SK-N-SH (cell line): ENCODE measurements at regions not wholly inside any gene's neighbourhood (a gene's known extent, or its start where the extent isn't known, plus 50 kb on each side); places are given as distances from the start of the nearest gene placed in this dataset.

Experiments
- CTCF ChIA-PET: fragments of 300-600, 350-600 bp; formaldehyde crosslinking; extraction: SDS; loops from one replicate; lab custom pipeline; 2021; lab: Yijun Ruan, JAX
- POLR2A ChIA-PET: fragments of 350-600 bp; sonication (Branson Sonifier 250); formaldehyde crosslinking; extraction: SDS; loops from one replicate; lab custom pipeline; 2020; ENCODE audit warnings: antibody characterized with exemption, inconsistent platforms; lab: Yijun Ruan, JAX
- DNase-seq: peaks from one replicate; pipeline ENCODE4 v3.0.0; 2012
- H2AFZ ChIP-seq: fragments of 200-600 bp; sonication (generic); 2 replicates; pipeline ENCODE4 v1.8.1; 2016; ENCODE audit warnings: antibody characterized with exemption, mild to moderate bottlenecking, low read depth
- H3F3A ChIP-seq: fragments of 200-600 bp; sonication (generic); replicated peaks from 2 replicates; pipeline ENCODE3; 2016; ENCODE audit warnings: antibody characterized with exemption, mild to moderate bottlenecking; ENCODE audit not compliant: insufficient read depth
- H3K27ac ChIP-seq, 2 experiments: fragments of 200-500 bp in 1 of 2; fragments of 200-600 bp in 1 of 2; sonication (Bioruptor generic) in 1 of 2; sonication (generic), shearing (Covaris generic) in 1 of 2; 2 replicates each; pipeline versions ENCODE4 v1.5.1 to v1.6.1; 2014 to 2016; ENCODE audit warnings: low read depth in 2 of 2, inconsistent platforms in 1 of 2, low read length in 1 of 2, mild to moderate bottlenecking in 1 of 2, mixed read lengths in 1 of 2
- H3K27me3 ChIP-seq: fragments of 200-600 bp; sonication (generic), shearing (Covaris generic); 2 replicates; pipeline ENCODE4 v1.6.1; 2016; ENCODE audit warnings: mixed run types; ENCODE audit not compliant: insufficient read depth
- H3K36me3 ChIP-seq, 2 experiments: fragments of 200-500 bp in 1 of 2; fragments of 200-600 bp in 1 of 2; sonication (Bioruptor generic) in 1 of 2; sonication (generic) in 1 of 2; replicated peaks in 1 of 2; 2 replicates each; pipeline versions ENCODE3 to v1.5.1; 2014 to 2016; ENCODE audit warnings: low read length in 1 of 2, mild to moderate bottlenecking in 1 of 2; ENCODE audit not compliant: insufficient read depth in 2 of 2, control insufficient read depth in 1 of 2
- H3K4me1 ChIP-seq, 2 experiments: fragments of 200-500 bp in 1 of 2; fragments of 200-600 bp in 1 of 2; sonication (Bioruptor generic) in 1 of 2; sonication (generic), shearing (Covaris generic) in 1 of 2; 2 replicates each; pipeline versions ENCODE4 v1.5.1 to v1.6.1; 2014 to 2016; ENCODE audit warnings: low read depth in 1 of 2, low read length in 1 of 2, mixed run types in 1 of 2; ENCODE audit not compliant: insufficient read depth in 2 of 2, control insufficient read depth in 1 of 2
- H3K4me2 ChIP-seq: fragments of 200-600 bp; sonication (generic), shearing (Covaris generic); 2 replicates; pipeline ENCODE4 v1.6.1; 2017; ENCODE audit warnings: mixed run types
- H3K4me3 ChIP-seq, 2 experiments: fragments of 200-500 bp in 1 of 2; fragments of 200-600 bp in 1 of 2; sonication (Bioruptor generic) in 1 of 2; sonication (generic), shearing (Covaris generic) in 1 of 2; 2 replicates each; pipeline versions ENCODE4 v1.5.1 to v1.8.1; 2014 to 2016; ENCODE audit warnings: low read depth in 2 of 2, inconsistent platforms in 1 of 2, low read length in 1 of 2, mild to moderate bottlenecking in 1 of 2, mixed read lengths in 1 of 2, moderate library complexity in 1 of 2
- H3K79me2 ChIP-seq: fragments of 200-600 bp; sonication (generic); 2 replicates; pipeline ENCODE4 v1.8.1; 2017; ENCODE audit warnings: mild to moderate bottlenecking; ENCODE audit not compliant: insufficient read depth
- H3K9ac ChIP-seq: fragments of 200-600 bp; sonication (generic); 2 replicates; pipeline ENCODE4 v1.6.1; 2017; ENCODE audit warnings: mixed run types
- H3K9me2 ChIP-seq: fragments of 200-600 bp; sonication (generic); 2 replicates; pipeline ENCODE4 v1.6.1; 2017; ENCODE audit warnings: mixed run types
- H3K9me3 ChIP-seq: fragments of 200-600 bp; sonication (generic); 2 replicates; pipeline ENCODE4 v1.6.1; 2017; ENCODE audit warnings: mixed run types, mild to moderate bottlenecking, moderate library complexity
- H4K20me1 ChIP-seq: fragments of 200-600 bp; sonication (generic); 2 replicates; pipeline ENCODE4 v1.6.1; 2017; ENCODE audit warnings: mild to moderate bottlenecking, mixed run types; ENCODE audit not compliant: insufficient read depth
- CHD2 ChIP-seq: fragments of 150-350 bp; IDR thresholded peaks from 2 replicates; pipeline ENCODE4 v1.6.1; 2018; ENCODE audit warnings: low read length; ENCODE audit not compliant: partially characterized antibody
- ELF1 ChIP-seq: IDR thresholded peaks from 2 replicates; pipeline ENCODE4 v1.4.0; 2012
- EZH2phosphoT487 ChIP-seq: fragments of 200-600 bp; sonication (generic); IDR thresholded peaks from 2 replicates; pipeline ENCODE4 v1.6.1; 2017; ENCODE audit warnings: low read depth, mixed run types, mild to moderate bottlenecking, antibody characterized with exemption, moderate library complexity, borderline replicate concordance
- FOSL2 ChIP-seq: IDR thresholded peaks from 2 replicates; pipeline ENCODE4 v1.4.0; 2012; ENCODE audit warnings: low read depth, mild to moderate bottlenecking, moderate library complexity, borderline replicate concordance
- FOXM1 ChIP-seq: IDR thresholded peaks from 2 replicates; pipeline ENCODE4 v1.4.0; 2012; ENCODE audit warnings: low read depth, mild to moderate bottlenecking
- MEF2A ChIP-seq: IDR thresholded peaks from 2 replicates; pipeline ENCODE4 v1.4.0; 2012; ENCODE audit warnings: low read depth, borderline replicate concordance
- POLR2AphosphoS5 ChIP-seq: IDR thresholded peaks from 2 replicates; pipeline ENCODE4 v1.6.1; 2012; ENCODE audit warnings: low read depth, low read length
- RAD21 ChIP-seq: IDR thresholded peaks from 2 replicates; pipeline ENCODE4 v1.6.1; 2012; ENCODE audit warnings: mild to moderate bottlenecking, low read length
- RXRA ChIP-seq: IDR thresholded peaks from 2 replicates; pipeline ENCODE4 v1.4.0; 2012; ENCODE audit warnings: low read depth, mild to moderate bottlenecking, borderline replicate concordance
- SIN3A ChIP-seq: IDR thresholded peaks from 2 replicates; pipeline ENCODE4 v1.6.1; 2012; ENCODE audit warnings: low read depth, mild to moderate bottlenecking, low read length, moderate library complexity, borderline replicate concordance
- SMC3 ChIP-seq: IDR thresholded peaks from 2 replicates; pipeline ENCODE4 v1.6.1; 2012; ENCODE audit warnings: low read depth, low read length, improper control_type of control experiment
- TCF12 ChIP-seq: IDR thresholded peaks from 2 replicates; pipeline ENCODE4 v1.4.0; 2012
- TEAD4 ChIP-seq: IDR thresholded peaks from 2 replicates; pipeline ENCODE4 v1.4.0; 2012; ENCODE audit warnings: mild to moderate bottlenecking, borderline replicate concordance; ENCODE audit not compliant: insufficient read depth
- YY1 ChIP-seq: IDR thresholded peaks from 2 replicates; pipeline ENCODE4 v1.4.0; 2012; ENCODE audit warnings: low read depth, mild to moderate bottlenecking
- WGBS: methylation state at CpG from one replicate; pipeline ENCODE4 v1.1.6; 2017; ENCODE audit warnings: low lambda C conversion rate; 5-methylcytosine and 5-hydroxymethylcytosine counted together
- TF ChIP-seq, protein P1 (sequence below): IDR thresholded peaks from 2 replicates; pipeline ENCODE4 v1.4.0; 2012; ENCODE audit warnings: low read depth
- TF ChIP-seq, protein P2 (sequence below): fragments of 200-600 bp; sonication (generic); IDR thresholded peaks from 2 replicates; pipeline ENCODE4 v1.6.1; 2017; ENCODE audit warnings: antibody characterized with exemption, mild to moderate bottlenecking, moderate library complexity

DNA sequence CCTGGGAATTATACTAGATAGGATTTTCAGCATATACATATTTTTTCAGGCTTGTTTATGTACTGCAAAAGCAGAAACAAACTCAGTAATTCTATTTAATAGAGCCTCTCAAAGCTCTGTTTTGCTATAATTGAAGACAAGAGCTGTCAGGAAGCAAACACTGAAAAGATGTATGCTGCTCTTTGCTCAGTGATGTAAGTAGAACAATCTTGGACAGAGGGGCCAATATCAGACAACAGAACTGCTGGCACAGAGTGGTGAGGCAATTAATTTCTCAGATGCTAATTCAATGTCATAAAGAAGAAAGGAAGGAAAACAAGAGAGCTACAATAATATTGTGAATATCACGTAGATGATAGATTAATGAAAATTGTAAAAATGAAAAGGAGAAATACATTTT lies 663.3 kb upstream of the ADGRB3 start:
- Histone ChIP-seq H3F3A (no peaks in the 10 kb centered on the region), H3K9me2 (no peaks in the 10 kb centered on the region), H3K79me2 (no peaks in the 10 kb centered on the region), H3K36me3 (no peaks in the 10 kb centered on the region), H3K9ac (no peak overlapping the region), H3K9me3 (no peaks in the 10 kb centered on the region), H3K4me2 (no peak overlapping the region), H3K4me1 (no peaks in the 10 kb centered on the region), H2AFZ (no peak overlapping the region), H3K27ac (peak overlapping the region in 1 of 2 experiments; percentile 16; a peak in 1 of 4 replicates), H3K27me3 (no peaks in the 10 kb centered on the region), H4K20me1 (no peaks in the 10 kb centered on the region), H3K4me3 (no peak overlapping the region)
- no peak for DNase-seq
- POLR2A ChIA-PET: no interaction called here
- CTCF ChIA-PET: interaction anchor here (1.3 to 1.4 kb wide), 2 partner anchors 11 kb away, joined by 3 to 5 read pairs; no protein-coding TSS in a partner anchor
- TF ChIP-seq FOSL2 (no peak), ELF1 (no peak), TEAD4 (no peak), MEF2A (no peak), POLR2AphosphoS5 (no peak), SIN3A (no peak), TCF12 (no peak), SMC3 (no peak), CHD2 (no peak)
- WGBS: 34% methylated on average over 1 of the region's 1 CpG

DNA sequence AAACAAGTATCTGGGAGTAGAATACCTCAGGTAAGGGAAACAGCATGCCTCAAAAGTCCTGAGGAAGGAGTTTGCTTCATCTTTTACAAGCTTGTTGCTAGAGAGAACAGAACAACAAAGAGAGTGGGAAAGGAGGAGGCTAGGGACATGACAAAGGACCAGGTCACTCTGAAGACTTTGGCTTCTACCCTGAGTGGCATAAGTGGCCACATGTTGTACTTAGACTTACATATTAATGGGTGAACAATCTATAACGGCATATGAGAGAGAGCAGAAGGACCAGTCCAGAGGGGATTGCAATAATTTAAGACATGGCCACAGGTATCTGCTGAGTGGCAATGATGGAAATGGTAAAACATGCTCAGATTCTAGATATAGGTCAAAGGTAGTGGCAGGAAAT lies 668.3 kb upstream of the ADGRB3 start:
- no peak overlapping the region for H3K27ac ChIP-seq
- ChIA-PET CTCF (interaction anchor here (1.1 kb wide), 1 partner anchor 14 kb away, joined by 3 read pairs; no protein-coding TSS in a partner anchor), POLR2A (no interaction called here)
- 64% methylated on average over 1 of the region's 1 CpG for WGBS
- no peaks in the 10 kb centered on the region for H3K36me3 ChIP-seq
- no peaks in the 10 kb centered on the region for H3F3A ChIP-seq
- H3K79me2 ChIP-seq: no peaks in the 10 kb centered on the region
- H3K9me3 ChIP-seq: no peaks in the 10 kb centered on the region
- no peak overlapping the region for H3K4me2 ChIP-seq
- H2AFZ ChIP-seq: no peak overlapping the region
- H3K4me3 ChIP-seq: no peak overlapping the region
- no peaks in the 10 kb centered on the region for H3K4me1 ChIP-seq
- H3K9ac ChIP-seq: no peak overlapping the region
- H3K9me2 ChIP-seq: no peaks in the 10 kb centered on the region
- no peaks in the 10 kb centered on the region for H3K27me3 ChIP-seq
- H4K20me1 ChIP-seq: no peaks in the 10 kb centered on the region
- no peak for DNase-seq
- no peak for TF ChIP-seq RAD21
- no peak for TF ChIP-seq EZH2phosphoT487
- TF ChIP-seq CHD2: no peak
- no peak for TF ChIP-seq FOXM1
- TF ChIP-seq POLR2AphosphoS5: no peak
- no peak for TF ChIP-seq YY1
- TF ChIP-seq, protein P1, sequence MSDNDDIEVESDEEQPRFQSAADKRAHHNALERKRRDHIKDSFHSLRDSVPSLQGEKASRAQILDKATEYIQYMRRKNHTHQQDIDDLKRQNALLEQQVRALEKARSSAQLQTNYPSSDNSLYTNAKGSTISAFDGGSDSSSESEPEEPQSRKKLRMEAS: no peak
- TF ChIP-seq, protein P2, sequence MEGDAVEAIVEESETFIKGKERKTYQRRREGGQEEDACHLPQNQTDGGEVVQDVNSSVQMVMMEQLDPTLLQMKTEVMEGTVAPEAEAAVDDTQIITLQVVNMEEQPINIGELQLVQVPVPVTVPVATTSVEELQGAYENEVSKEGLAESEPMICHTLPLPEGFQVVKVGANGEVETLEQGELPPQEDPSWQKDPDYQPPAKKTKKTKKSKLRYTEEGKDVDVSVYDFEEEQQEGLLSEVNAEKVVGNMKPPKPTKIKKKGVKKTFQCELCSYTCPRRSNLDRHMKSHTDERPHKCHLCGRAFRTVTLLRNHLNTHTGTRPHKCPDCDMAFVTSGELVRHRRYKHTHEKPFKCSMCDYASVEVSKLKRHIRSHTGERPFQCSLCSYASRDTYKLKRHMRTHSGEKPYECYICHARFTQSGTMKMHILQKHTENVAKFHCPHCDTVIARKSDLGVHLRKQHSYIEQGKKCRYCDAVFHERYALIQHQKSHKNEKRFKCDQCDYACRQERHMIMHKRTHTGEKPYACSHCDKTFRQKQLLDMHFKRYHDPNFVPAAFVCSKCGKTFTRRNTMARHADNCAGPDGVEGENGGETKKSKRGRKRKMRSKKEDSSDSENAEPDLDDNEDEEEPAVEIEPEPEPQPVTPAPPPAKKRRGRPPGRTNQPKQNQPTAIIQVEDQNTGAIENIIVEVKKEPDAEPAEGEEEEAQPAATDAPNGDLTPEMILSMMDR: no peak
- TF ChIP-seq SMC3: no peak
- TF ChIP-seq SIN3A: no peak
- no peak for TF ChIP-seq RXRA
- no peak for TF ChIP-seq TCF12
- no peak for TF ChIP-seq TEAD4
- no peak for TF ChIP-seq ELF1
